ENCODE measurements at regions not wholly inside any gene's neighbourhood (a gene's known extent, or its start where the extent isn't known, plus 50 kb on each side); places are given as distances from the start of the nearest gene placed in this dataset.

DNA sequence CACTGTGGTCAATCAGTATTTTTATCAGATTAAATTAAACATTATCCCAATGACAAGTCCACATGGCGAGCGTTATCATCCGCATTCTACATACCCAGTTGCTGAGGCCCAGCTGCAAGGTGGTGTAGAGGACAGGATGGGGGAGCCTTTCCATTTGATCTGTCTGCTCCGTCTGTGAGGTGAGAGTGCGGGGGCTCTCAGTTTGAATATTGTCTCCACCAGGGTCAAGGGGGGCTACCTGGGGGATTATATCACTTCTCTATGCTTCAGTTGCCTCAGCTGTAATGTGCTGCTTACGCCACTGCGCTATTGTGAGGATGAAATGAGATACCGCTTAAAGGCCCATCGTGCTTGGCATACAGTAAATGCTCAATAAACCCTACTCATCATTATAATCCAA lies 1106.0 kb downstream of the BCL11B start:
- DNase-seq (ENCODE audit: low read depth): no peak

DNA sequence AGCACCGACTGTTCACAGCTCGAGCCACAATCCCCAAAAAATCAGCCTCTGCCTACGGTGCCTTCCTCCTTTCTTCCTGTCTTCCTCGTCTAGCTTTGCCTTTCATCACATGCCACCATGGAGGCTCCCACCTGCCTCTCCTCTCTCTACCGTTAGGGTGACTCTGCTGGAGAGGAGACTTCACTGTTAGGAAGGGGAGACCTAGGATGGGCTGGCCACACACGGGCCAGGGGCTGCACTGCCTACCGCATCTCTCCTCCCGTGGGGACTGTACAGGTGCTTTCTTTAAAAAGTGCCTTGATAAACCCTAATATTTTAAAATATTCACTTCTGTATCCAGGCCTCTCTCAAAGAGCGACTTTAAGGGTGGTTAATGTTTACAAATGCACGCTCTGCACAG lies 1104.7 kb downstream of the BCL11B start:
- DNase-seq (ENCODE audit: low read depth): no peak

DNA sequence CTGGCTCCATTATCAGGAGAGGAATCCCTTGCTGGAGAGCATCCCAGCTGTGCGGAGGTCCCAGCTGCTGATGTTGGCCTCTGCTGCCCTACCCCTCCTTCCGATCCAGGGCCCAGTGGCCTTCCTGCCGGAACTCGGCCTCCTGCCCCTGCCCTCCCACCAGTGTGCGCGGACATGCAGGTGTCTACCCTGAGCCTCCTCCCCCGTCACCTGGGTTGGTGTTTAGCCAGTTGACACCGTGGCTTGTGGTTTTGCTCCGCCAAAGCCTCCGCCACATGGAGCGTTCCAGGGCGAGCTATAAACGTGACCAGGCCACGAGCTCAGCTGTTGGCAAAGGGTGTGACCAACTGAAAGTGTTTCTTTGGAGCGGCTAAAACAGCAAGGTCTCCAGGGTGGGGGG lies 1104.3 kb downstream of the BCL11B start:
- DNase-seq (ENCODE audit: low read depth): no peak

DNA sequence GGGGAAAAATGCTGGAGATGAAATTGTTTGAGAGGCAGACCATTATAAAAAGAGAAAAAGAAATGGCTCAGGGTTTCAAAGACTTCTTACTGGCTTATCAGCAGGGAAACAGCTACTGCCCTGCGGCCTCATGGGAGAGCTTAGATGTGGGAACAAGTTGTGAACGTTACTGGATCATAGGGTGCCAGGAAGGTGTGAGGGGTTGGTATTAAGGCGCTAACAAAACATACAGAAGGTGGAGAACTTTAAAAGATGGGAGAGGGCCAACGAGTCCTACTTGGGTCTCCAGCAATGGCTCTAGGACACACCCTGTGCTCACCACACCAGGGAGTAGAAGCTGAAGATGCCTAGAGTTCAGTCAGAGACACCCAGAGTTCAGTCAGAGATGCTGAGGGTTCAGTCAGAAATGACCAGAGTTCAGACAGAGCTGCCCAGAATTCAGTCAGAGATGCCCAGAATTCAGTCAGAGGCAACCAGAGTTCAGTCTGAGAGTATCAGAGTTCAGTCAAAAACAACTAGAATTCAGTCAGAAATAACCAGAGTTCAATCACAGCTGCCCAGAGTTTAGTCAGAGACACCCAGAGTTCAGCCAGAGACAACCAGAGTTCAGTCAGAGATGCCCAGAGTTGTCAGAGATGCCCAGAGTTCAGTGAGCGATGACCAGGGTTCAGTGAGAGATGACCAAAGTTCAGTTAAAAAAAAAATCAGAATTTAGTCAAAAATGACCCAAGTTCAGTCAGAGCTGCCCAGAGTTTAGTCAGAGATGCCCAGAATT lies 1103.6 kb downstream of the BCL11B start:
- DNase-seq (ENCODE audit: low read depth): no peak

DNA sequence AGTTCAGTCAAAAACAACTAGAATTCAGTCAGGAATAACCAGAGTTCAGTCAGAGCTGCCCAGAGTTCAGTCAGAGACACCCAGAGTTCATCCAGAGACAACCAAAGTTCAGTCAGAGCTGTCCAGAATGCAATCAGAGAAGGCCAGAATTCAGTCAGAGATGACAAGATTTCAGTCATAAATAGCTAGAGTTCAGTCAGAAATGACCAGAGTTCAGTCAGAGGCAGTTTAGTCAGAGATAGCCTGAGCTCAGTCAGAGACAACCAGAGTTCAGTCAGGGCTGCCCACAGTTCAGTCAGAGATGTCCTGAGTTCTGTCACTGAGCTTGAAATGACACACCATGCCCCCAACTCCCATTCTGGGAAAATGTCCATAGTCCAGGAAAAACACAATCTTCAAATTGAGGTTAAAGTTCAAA lies 1102.8 kb downstream of the BCL11B start:
- no peak for DNase-seq (ENCODE audit: low read depth)

DNA sequence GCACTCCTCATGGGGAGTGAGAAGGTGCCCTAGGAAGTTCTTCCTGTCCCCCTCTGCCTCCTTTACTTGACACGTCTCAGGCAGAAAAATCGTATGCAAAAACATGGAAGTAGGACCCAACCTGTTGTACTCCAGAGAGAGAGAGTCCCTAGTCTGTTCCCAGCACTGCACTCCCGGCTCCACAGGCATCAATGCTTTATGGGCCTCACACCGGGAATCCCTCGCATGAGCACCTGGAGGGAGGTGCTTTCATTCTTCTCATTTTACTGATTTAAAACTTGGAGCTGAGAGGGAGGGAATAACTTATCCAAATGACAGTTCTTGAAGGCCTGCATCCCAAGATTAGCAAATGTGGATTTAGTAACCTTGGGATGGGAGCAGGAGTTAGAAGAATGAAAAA lies 1101.4 kb downstream of the BCL11B start:
- DNase-seq (ENCODE audit: low read depth): no peak

DNA sequence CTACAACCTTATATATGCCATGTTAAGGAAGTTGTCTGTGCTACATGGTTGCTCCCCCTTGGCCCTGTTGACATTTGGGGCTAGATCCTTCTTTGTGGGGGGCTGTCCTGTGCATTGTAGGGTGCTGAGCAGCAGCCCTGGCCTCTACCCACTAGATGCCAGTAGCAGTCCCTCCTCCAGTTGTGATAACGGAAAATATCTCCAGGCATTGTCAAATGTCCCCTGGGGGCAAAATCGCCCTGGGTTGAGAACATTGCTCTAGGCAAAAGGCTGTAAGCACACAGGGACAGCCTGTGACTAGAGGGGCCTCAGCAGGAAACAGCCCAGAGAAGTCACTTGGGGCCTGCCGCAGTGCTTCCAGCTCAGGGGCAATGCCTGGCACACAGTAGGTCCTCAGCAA lies 1100.3 kb downstream of the BCL11B start:
- no peak for DNase-seq (ENCODE audit: low read depth)

DNA sequence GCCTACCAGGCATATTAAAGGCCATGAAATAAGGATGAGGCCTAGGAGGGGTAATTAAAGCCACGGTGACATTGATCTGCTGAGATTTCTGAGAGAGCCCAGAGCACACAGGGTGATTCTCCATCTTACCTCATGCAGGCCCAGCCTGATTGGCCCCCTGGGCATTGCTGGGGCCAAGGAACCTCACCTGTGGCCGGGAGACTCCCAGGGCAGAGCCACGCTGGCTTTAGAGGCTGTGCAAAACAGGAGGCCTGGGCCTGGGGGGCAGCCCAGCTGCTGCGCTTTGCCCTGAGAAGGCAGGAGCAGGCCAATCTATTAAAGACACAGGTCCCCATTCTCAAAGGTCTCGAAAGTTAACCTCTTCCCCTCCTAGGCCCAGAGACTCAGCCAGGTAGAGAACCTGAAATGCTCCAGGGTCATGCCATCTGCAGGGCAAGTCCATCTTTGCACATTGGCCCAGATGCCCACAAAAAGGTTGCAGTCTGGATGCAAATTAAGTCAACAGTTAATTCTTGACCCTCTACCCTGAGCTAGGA lies 1099.7 kb downstream of the BCL11B start:
- DNase-seq (ENCODE audit: low read depth): no peak

DNA sequence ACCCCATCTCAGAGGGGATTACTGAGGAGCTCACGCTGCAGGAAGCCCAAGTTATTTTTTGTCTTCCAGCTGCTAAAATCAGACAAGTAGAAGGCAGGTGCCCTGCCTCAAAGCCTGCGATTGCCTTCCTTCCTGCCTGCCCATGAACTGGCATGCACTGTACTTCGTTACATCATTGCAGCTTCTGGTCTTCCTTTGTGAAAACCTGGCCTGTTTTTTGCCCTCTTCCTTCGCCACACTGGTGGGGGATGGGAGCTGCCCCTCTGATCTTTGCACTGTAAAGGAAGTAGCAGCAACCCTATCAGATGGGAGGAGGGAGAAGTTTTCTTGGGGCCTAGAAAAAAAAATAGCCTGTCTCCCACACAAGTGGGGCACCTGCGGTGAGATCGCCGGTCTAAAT lies 1098.7 kb downstream of the BCL11B start:
- no peak for DNase-seq (ENCODE audit: low read depth)

DNA sequence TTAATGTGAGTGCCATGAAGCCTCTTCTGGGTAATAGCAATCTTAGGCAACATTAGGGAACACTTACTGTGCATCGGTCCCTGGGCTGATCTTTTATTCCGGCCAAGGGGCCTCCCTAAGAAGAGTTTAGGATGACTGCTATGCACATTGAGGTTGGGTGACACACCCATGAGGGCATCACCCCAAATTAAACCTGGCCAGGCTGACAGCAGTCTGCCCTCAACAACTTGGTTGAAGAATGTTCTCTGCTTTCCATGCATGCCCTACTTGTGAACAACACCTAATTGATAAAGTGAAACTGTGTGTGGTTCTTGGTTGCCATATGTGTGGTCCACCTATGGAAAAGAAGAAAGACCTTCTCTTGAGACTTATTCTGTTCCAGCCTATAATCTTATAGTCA lies 1098.0 kb downstream of the BCL11B start:
- no peak for DNase-seq (ENCODE audit: low read depth)

DNA sequence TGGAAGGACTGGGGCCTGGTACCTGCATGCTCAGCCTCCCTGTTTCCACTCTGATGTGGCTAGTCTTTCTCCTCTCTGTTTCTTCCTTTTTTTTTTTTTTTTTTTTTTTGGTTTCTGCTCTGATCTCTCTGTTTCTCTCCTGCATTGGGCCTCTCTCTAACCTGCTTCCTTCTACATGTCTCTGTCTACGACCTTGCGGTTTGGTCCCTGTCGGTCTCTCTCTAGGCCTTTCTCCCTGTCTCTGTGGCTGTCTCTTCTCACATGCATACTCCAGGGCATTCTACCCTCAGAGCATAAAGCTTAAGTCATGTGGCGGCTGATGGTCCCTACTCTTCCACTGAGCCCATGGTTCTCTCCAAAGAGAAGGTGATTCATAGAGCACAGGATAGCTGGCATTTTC lies 1096.6 kb downstream of the BCL11B start:
- no peak for DNase-seq (ENCODE audit: low read depth)

DNA sequence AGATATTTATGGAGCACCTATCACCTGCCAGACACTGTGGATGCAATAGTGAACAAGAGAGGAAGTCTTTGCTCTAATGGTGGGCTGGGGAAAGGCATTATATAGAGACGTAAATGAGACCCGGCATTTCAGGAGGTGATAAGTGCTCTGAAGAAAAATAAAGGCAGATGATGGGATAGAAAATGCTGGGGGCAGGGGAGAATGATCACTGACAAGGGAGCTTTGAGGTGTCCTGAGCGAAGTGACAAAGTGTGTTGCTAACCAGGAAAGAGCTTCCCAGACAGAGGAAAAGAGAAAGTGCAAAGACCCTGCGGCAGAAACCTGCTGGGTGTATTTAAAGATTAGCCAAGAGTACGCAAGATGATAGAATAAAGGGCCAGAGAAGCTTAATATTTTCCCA lies 1096.1 kb downstream of the BCL11B start:
- DNase-seq (ENCODE audit: low read depth): no peak

DNA sequence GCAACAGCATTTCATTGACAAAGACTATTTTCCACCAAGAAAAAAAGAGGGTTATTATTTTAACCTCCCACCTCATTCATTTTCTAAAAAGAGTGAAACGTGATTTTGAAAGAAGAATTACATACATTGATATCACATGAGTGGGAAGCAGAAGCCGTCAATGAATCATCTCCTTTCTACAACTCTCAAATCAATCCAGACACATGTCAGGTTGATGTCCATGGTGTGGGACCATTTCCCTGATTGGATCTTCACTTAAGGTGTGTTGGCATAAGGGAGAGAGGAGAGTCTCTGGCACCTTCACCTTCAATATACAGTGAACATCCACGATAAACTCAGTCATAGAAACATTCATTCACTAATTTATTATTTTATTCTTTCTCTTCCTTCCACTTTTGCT lies 1095.1 kb downstream of the BCL11B start:
- no peak for DNase-seq (ENCODE audit: low read depth)

DNA sequence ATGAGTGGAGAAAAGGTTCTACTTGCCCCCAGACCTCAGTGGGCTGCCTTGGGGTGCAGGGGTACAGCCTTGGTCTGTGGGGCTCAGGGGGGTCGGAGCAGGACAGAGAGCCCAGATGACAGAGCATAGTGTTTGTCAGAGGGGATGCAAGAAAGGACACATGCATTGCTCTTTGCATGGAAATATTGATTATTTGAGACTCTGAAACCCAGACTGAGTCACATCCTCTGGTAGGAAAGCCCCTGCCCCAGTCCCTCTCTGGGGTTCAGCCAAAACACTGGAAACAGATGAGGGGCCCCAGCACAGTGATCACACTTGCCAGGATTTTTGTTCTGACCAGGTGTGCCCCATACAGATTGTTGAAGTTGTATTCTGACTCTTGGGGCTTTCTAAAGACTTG lies 1094.4 kb downstream of the BCL11B start:
- DNase-seq (ENCODE audit: low read depth): no peak

DNA sequence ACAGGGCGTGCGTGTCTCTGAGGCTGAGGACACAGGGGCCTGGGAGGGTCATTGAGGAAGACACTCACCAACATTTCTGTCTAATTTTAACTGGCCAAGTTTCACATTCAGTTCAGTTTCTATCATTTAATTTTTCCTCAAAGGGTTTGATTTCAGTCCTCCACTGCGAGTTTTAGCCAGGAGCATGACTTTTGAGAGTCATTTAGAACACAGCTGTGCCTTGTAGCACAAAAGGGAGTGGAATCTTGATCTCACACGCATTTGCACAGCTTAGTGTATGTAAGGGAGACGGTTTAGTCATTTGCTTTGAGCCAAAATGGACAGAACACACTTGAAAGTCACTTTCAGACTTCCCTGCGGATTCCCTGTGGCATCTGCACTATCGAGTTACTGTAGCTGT lies 1090.8 kb downstream of the BCL11B start:
- DNase-seq (ENCODE audit: low read depth): no peak

DNA sequence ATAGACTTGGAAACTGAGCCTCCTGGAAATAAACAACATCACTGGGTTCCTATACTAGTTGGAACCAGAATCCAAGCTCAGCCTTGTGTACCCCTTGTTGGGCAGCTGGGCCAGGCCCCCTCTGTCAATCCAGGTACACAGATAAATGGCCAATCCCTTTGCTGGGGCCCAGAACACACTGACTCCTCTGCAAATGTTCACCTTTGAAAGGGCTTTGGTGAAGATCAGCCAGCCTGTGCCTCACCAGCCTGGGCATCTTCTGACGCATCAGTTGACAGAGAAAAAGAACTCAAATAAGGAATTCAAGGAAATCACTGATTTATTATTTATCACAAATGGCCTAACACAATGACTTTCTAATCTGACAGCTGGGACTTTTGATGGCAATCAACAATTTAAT lies 1090.2 kb downstream of the BCL11B start:
- no peak for DNase-seq (ENCODE audit: low read depth)

DNA sequence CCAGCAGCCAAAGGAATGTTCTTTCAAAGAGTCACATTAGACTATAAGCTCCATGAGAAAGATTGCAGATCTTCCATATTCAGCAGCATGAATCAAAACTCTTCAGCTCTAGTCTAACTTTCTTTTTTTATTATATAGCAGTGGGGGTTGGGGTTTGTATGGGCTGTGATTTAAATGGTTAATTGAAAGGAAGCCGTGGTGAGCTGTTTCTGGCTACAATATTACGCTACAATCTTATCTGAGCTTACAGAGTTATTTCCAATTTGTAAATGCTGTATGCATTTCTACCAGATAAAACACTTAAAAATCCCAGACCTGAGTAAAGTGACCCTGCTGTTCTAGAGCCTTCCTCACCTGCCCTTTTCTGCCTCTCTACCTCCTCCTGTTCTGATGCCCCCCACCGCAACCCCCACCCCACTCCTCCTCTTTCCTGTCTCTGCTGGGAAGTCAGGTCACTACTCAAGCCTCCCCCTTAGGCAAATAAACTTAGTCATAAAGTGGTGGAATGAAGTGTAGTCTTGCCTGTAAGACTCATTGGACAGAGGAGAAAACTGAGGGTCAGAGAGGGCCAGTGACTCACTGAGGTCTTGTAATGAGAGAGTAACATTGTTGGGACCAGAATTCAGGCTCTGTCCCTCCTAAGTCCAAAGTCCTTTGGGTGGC lies 1089.5 kb downstream of the BCL11B start:
- DNase-seq (ENCODE audit: low read depth): no peak

DNA sequence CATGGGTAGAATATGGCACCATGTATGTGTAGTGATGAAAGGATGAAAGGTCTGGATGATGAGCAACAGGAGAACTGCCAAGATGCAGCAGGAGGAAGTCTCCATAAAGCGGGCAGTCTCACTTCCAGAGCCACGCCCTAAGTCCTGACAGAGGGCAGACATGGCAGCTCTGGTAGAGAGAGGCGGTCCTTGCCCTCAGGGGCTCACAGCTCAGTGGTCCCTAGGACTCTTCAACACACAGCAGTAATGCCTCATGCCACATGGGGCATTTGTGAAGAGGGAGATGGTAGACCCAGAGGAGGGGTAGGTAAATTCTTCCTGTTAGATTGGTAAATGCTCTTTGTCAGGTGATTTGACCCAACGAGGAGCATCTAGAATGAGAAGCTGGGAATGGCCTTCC lies 1088.4 kb downstream of the BCL11B start:
- DNase-seq (ENCODE audit: low read depth): no peak

DNA sequence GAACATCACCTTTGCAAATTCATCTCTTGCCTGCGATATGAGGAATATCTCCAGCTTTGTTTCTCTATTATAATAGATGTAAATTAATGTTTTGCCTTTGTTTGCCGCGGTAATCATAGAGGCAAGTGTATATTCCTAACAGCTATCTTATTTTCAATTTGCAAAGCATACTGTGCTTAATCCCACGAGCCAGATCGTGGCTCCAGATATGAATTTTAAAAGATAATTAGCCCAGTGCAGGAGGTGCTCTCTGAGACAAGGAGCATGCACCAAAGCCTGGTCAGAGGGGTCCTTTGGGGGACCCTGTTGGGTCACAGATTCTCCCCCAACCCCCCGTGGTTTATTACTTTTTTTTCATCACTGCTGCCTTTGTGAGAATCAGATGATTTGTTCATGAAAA lies 1087.5 kb downstream of the BCL11B start:
- no peak for DNase-seq (ENCODE audit: low read depth)

DNA sequence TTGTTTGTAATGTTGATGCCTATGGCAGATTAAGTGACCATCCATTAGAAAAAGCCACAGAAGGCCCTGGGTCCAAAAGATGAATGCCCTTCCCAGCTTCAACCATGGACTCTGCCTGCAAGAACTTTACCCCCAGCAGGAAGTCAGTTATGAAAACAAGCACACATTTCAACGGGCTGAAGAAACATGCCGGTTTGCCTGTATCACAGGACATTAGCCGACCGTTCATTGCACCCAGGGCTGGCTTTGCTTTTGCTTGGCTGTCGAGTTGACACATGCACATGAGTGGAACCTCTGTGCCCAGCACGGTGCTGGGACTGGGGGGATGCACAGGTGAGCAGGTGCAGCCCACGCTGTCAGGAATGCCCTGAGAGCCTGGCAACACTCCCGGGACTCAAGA lies 1087.0 kb downstream of the BCL11B start:
- no peak for DNase-seq (ENCODE audit: low read depth)

DNA sequence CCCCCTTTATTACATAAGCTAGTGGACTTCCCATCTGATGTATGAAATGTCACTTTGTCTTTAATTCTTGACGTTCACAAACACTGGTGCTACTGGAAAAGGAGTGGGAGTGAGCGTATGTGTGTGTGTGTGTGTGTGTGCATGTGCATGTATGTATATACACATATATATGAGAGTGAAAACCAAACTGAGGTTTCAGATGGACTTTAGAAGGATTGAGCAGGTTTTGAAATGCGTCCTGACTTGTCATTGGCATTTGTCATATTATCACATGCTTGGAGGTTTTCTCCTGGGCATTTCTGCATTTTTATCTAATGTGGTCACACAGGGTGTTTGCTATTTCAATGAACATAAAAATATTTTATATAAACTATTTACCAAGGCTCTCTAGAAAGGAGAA lies 1085.9 kb downstream of the BCL11B start:
- DNase-seq (ENCODE audit: low read depth): no peak

DNA sequence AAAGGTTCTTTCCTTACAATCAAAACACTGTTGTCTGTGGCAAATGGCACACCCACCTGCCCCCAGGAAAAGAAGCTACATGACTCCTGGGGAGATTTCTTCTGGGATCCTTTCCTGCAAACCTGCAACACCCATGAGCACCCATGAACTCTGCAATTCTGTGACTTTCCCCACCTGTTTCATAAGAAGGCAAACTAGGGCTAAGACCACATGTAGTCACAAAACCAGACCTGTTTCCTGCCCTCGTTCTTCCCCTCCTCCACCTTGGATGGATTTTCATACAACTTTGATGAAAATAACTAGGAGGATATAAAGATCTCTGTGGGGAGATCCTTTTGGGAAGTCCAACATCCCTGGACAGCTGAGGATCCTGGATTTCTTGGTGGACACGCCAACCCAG lies 1084.7 kb downstream of the BCL11B start:
- DNase-seq (ENCODE audit: low read depth): no peak

DNA sequence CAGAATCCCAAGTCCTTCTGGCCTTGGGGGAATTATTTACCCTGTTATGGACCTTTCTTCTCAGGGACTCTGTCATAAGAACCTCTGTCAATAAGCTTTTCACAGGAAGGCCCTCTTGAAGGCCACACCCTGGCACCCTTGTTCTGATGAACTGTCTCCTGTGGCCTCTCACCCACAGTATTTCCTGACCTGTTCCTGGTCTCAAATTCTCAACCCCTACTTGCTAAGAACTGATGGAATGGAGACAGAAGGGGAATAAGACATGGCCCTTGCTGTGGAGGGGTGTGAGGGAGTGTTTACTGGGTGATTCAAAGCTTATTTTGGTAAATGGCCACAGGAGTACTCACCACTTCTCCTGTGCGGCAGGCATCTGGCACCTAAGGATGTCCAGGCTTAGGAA lies 1082.9 kb downstream of the BCL11B start:
- no peak for DNase-seq (ENCODE audit: low read depth)

DNA sequence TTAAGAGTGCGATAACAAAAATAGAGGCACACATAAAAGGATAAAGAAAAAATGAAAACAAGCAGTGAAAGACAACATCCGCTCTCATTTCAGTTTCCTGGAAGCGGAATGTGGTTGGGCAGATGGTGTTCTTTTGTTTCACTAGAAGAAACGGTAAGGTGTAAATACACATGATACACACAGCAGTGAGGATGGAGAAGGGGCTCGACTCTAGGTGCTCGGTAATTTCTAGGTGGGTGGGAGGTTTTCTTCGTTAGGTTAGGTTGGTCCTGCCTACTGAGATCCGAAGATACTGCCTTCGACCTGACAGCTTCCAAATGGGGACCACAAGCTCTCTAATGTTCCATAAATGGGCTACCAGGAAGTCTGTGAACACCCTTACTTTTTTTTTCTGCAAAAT lies 1082.5 kb downstream of the BCL11B start:
- no peak for DNase-seq (ENCODE audit: low read depth)

Measured in GM04504 (cell line).